ENCODE measurements at regions not wholly inside any gene's neighbourhood (a gene's known extent, or its start where the extent isn't known, plus 50 kb on each side); places are given as distances from the start of the nearest gene placed in this dataset.
"Not testable (repeated sequence)": the region's sequence is repeated elsewhere in the genome, so short reads cannot be mapped to it uniquely, and the experiment has no call there.

- TF ChIP-seq CTCF (IDR thresholded peaks at IDR 0.05 in 2 of 3, conservative IDR thresholded peaks at IDR 0.05 in 1 of 3; ENCODE audit: control insufficient read depth in 2 of 3, extremely low read depth in 1 of 3, insufficient read depth in 1 of 3, low read depth in 3 of 3, low read length in 3 of 3); NR2C2 (IDR thresholded peaks at IDR 0.05; ENCODE audit: borderline replicate concordance, control insufficient read depth, insufficient read length, low read depth); MTA2 (IDR thresholded peaks at IDR 0.05; ENCODE audit: low read depth); TAF1 (IDR thresholded peaks at IDR 0.05; ENCODE audit: borderline replicate concordance, low read depth, low read length); SRF (IDR thresholded peaks at IDR 0.05; ENCODE audit: low read depth in 2 of 2, low read length in 2 of 2); ATF3 (IDR thresholded peaks at IDR 0.05; ENCODE audit: borderline replicate concordance, extremely low read depth, low read depth, low read length); ATF7 (IDR thresholded peaks at IDR 0.05; ENCODE audit: low read depth); RFX5 (IDR thresholded peaks at IDR 0.05; ENCODE audit: low read depth, low read length); POLR2AphosphoS5 (IDR thresholded peaks at IDR 0.05; ENCODE audit: low read length): not testable (repeated sequence)
Observed at GRCh38 chr9:42792725-42793124, 609.3 kb downstream of the SPATA31A6 start.

Measured in GM12878 (cell line).